Fibroblast of lung (primary cell): ENCODE measurements at regions not wholly inside any gene's neighbourhood (a gene's known extent, or its start where the extent isn't known, plus 50 kb on each side); places are given as distances from the start of the nearest gene placed in this dataset.

ENCODE experiments used
- CTCF ChIP-seq, 2 donors: IDR thresholded peaks in 1 of 2; conservative IDR thresholded peaks in 1 of 2; 1 replicate in 1 of 2; 2 replicates in 1 of 2; pipeline ENCODE4 v1.5.1; 2011 to 2012; ENCODE audit warnings: low read length in 2 of 2, control low read depth in 1 of 2, inconsistent platforms in 1 of 2, low read depth in 1 of 2, mild to moderate bottlenecking in 1 of 2
- EZH2 ChIP-seq: IDR thresholded peaks from 2 replicates; pipeline ENCODE4 v1.5.1; 2012; ENCODE audit warnings: low read length, control low read depth, mild to moderate bottlenecking; ENCODE audit errors: missing control alignments

- TF ChIP-seq CTCF (conservative IDR thresholded peaks at IDR 0.05 in 1 of 2, IDR thresholded peaks at IDR 0.05 in 1 of 2; ENCODE audit: low read depth in 1 of 2, low read length in 2 of 2) (no peak), EZH2 (no peak)
Measured at GRCh38 chr1:208688656-208689315, 444.6 kb upstream of the PLXNA2 start.
